WI38 (cell line): ENCODE measurements at regions not wholly inside any gene's neighbourhood (a gene's known extent, or its start where the extent isn't known, plus 50 kb on each side); places are given as distances from the start of the nearest gene placed in this dataset.

Source experiments
- H3K4me3 ChIP-seq: 2 replicates; pipeline ENCODE4 v1.5.1; 2011; ENCODE audit warnings: low read depth, mild to moderate bottlenecking, control low read depth, low read length
- CTCF ChIP-seq: IDR thresholded peaks from 2 replicates; pipeline ENCODE4 v1.5.1; 2012; ENCODE audit warnings: low read depth, mild to moderate bottlenecking, control low read depth, low read length

- no peak overlapping the region for H3K4me3 ChIP-seq
- no peak for TF ChIP-seq CTCF
Observed at GRCh38 chr12:126591533-126591932, 1526.3 kb downstream of the AACS start.

GRCh38 chr12:126601184-126602170 is 1536.2 kb downstream of the AACS start:
- H3K4me3 ChIP-seq, result no peak overlapping the region
- no peak for TF ChIP-seq CTCF

DNA sequence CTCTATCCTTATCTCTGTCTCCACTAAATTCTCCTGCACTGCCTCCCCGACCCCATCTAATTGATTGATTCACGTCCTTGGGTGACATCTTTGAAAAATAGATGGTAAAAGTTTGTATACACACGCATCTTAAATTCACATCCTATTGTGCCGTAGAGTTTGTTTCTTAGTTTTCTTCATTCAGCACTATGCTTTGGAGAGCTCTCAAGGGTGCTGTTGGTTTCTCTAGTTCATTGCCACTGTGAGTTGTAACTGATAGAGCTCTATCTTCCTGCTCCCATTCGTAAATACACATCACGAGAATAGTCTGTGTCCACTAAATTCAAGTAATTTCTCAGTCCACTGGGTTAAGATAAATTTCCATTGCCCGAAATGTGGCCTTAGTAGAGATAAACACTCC is 1537.4 kb downstream of the AACS start:
- no peak for TF ChIP-seq CTCF
- H3K4me3 ChIP-seq, result no peak overlapping the region

DNA sequence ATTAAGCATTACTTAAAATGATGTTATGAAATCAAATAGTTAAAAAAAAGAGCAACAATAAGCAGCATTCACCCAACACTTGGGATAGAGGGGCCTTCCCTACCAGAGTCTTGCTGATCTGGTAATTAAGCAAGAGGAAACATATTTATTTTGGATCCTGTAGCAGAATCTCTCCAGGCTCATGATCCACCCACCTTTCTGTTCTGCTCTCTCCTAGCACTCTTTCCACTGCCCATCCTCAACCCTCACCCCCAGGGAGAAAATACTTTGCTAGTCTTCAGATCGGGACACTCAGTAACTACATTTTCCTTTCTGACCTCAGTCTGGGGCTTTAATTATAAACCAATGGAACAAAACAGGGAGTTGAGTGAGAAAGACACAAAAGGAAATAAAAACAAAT is 1541.9 kb downstream of the AACS start:
- no peak for TF ChIP-seq CTCF
- H3K4me3 ChIP-seq, result no peak overlapping the region

GRCh38 chr12:126607867-126608266 is 1542.6 kb downstream of the AACS start:
- no peak for TF ChIP-seq CTCF
- no peak overlapping the region for H3K4me3 ChIP-seq

- H3K4me3 ChIP-seq, result no peak overlapping the region
- no peak for TF ChIP-seq CTCF
Observed at GRCh38 chr12:126608607-126609175, 1543.5 kb downstream of the AACS start.

DNA sequence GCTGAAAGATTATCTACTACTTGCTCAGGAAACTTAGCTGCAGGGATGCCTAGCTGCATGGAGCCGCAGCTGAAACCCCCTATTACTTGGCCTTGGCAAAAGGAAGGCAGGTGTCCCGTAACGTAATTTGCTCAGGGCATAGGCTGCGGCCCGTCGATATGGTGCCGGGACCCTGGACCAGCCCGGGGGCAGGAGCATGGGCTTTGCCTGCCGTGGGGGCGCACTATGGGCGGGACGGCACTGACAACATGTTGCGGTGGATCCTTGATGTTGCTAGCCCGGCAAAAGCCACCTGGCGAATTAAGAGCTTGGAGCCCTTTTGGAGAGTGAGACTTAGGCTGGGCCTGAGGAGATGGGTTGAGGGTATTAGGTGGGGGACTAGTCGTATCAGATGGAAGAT is 1551.2 kb downstream of the AACS start:
- TF ChIP-seq CTCF, result no peak
- no peak overlapping the region for H3K4me3 ChIP-seq
